Endometrium (tissue), 2 donors: ENCODE measurements at regions not wholly inside any gene's neighbourhood (a gene's known extent, or its start where the extent isn't known, plus 50 kb on each side); places are given as distances from the start of the nearest gene placed in this dataset.
"Not testable (repeated sequence)": the region's sequence is repeated elsewhere in the genome, so short reads cannot be mapped to it uniquely, and the experiment has no call there.

Source experiments
- FAIRE-seq: peaks from 2 replicates; lab custom pipeline; 2012; peaks lifted over from hg19 to GRCh38; lab: Jason Lieb, UNC
- donor health status: control.
- donor health status: control.

DNA sequence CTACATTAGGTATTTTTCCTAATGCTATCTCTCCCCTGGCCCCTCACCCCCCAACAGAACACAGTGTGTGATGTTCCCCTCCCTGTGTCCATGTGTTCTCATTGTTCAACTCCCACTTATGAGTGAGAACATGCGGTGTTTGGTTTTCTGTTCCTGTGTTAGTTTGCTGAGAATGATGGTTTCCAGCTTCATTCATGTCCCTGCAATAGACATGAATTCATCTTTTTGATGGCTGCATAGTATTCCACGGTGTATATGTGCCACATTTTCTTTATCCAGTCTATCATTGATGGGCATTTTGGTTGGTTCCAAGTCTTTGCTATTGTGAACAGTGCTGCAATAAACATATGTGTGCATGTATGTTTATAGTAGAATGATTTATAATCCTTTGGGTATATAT is 473.3 kb downstream of the TFEC start:
- not testable (repeated sequence) for FAIRE-seq

DNA sequence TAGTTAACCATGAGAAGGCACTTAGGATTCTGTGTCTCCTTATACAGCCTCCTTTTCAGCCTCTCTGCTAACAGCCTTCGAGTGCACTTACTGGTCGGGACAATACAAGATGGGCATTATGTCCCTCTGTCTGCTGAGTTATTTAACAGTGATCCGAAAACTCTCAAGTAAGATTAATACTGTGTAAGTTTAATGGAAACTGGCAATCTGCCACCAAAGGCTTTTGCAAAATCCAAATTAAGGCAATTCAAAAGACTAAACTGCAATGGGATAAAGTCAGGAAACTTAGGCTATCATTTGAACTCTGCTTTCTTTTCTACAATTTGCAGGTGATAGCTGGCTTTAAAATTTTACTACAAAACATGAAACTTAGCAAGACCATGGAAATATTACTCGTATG is 477.8 kb downstream of the TFEC start:
- no peak for FAIRE-seq

- no peak for FAIRE-seq
These were observed 480.7 kb downstream of the TFEC start for GRCh38 chr7:115549910-115550309.

GRCh38 chr7:115548756-115549155 is 481.8 kb downstream of the TFEC start:
- no peak for FAIRE-seq

DNA sequence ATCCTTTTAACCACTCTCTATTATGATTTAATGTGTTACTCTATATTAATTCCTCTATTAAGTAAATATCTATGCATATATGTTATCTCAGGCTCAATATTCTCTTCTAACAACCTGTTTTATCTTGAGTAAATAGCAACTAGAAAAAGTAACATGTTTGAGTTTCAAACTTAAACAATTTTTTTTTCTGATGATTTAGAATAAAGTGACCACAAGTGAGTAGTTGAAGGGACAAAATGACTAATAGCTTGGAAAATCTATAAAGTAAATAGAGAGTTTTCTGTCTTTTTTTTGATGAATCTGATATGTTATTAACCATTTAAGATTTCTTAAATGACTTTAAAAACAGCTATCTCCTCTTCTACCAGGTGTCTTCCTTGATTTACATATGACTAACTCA is 483.8 kb downstream of the TFEC start:
- no peak for FAIRE-seq

DNA sequence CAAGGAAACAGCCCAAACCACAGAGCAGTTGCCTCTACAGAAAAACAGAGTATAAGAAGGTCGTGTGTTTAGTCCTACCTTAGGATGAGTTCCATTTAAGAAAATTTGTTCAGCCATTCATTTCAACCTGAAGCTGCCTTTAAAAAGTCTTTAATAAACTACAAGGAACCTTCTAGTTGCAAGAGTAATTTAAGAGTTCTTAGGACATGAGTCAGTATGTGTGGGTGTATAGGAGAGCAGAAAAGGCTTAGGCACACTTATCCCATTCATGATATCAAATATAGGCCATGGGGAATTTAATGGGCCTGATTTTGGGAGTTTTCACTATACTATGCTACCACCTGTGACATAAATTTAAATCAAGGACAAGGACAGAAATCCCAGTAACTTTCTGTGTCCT is 496.8 kb downstream of the TFEC start:
- no peak for FAIRE-seq

- no peak for FAIRE-seq
These were observed 504.3 kb downstream of the TFEC start for GRCh38 chr7:115526278-115526677.

DNA sequence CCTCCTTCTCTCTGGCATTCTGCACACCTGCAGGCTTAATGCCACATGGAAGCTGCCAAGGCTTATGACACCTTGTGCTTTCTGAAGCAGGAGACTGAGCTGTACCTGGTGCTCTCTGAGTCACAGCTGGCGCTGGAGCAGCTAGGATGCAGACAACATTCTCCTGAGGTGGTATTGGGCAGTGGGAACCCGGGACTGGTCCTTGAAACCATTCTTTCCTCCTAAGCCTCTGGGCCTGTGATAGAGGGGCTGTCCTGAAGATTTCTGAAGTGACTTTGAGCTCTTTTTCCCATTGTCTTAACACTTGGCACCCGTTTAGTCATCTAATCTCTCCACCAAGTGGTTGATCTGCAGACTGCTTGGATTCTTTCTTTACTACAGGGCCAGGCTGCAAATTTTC is 508.4 kb downstream of the TFEC start:
- no peak for FAIRE-seq

- no peak for FAIRE-seq
These were observed 514.2 kb downstream of the TFEC start for GRCh38 chr7:115516341-115516740.

DNA sequence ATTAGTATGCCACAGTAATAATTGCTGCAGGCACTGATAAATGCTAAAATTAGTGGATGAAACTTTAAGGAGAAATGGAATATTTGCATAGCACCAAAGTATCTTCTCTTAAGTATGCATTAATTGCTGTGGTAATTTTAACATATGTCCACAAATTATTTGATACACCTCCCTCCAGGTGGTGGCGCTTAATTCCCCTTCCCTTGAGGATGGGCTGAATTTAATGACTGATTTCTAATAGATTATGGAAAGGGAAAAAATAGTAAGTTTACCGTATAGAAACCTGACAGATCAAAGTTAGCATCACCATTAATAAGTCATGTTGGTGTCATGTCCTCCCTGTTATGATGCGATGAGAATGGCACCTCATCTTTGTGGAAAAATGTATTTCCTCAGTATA is 519.2 kb downstream of the TFEC start:
- no peak for FAIRE-seq

DNA sequence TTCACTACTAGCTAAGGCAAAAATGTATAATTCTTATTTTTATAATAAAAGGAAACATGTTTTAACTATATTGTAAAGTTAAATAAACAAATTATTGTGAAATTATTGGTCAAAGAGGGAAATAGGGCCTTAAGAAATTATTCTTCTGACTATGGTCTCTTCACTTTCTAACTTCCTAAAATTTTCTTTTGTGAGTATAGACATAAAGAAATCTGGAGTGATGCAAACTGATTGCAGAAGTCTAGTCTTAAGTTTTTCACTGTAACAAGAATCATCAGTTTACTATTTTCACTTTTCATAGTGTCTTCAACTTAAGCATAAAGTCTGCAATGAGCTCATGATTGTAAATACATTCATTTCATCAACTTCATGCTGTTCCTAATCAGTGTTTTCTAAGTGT is 525.4 kb downstream of the TFEC start:
- no peak for FAIRE-seq

DNA sequence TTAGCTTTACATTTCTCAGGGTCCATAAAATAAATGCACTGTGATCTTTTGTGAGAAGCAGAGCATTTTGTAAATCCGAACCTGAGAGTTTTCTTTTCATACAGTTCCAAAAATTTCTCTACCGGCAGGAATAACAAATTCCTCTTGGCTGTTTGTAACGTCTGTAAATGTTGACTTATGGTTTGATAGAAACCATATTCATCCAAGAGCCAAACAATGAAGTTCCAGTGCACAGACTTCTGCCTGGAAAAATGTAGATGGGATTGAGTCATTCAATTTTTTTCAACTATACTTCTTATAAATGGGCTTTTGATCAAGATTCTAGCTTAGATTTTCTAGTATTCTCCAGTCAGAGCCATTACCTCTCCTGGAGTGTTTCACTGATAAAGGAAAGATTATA is 530.6 kb downstream of the TFEC start:
- FAIRE-seq, result no peak

- FAIRE-seq, result no peak
These were observed 534.6 kb downstream of the TFEC start for GRCh38 chr7:115496006-115496405.

DNA sequence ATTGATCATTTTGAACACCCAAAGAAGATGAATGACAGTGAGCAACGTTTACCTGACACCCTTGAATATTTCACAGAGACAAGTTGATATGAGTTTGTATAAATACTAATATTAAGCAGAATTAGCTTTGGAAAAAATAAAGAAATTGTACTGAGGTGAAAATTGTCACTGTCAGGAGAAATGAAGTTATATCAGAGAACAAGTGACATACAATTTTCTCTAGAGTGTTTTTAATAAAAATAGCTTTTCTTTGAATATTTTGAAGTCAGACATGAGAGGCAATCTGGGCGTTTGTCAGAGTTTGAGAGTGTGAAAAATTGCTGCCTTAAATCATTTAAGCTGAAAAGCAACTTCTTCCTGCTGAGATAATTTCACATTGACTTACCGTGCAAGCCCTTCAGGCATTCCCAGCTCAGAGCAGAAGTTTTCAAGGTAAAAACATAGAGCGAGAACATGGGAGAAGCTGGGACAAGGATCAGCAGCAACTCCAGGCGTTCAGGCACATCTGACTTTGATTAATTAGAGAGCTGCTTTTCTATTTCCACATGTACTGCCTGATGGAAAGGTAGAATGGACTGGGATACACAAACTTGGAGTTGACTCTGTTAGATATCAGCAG is 535.9 kb downstream of the TFEC start:
- no peak for FAIRE-seq

DNA sequence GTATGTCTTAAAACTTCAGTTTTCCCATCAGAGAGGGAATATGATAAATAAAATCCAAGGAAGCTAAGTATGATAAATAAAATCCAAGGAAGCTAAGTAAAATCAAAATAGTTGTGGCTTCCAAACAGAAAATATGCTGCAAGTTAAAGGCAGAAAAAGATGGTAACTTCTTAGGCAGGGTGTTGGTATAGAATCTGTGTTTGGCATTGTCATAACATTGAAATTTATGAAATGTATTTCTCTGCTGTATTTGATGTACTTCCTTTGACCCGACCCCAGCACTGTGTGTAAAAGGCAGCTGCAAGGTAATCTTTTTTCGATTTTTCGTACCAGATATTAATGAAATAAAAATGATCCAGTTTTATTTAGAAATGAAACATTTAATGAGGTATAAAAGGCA is 537.2 kb downstream of the TFEC start:
- FAIRE-seq, result no peak

- FAIRE-seq, result no peak
These were observed 538.7 kb downstream of the TFEC start for GRCh38 chr7:115491744-115492380.

- no peak for FAIRE-seq
These were observed 551.1 kb downstream of the TFEC start for GRCh38 chr7:115479448-115479847.

DNA sequence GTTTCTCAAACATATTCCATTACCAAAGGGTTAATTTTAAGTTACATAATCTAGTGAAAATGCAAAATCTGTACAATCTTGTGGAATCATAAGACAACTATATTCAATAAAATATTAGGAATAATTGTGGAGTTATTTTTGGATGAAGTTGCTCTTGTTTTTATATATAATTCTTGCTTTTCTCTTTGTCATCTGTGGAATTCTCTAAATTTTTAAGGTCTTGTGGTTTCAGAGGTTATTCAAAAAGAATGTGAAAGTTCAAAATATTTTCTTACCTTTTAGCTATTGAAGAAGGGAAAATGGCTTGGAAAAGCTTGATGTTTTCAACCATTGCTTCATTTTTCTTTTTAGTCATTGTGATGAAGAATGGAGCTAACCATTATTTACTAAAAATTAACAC is 552.1 kb downstream of the TFEC start:
- no peak for FAIRE-seq

DNA sequence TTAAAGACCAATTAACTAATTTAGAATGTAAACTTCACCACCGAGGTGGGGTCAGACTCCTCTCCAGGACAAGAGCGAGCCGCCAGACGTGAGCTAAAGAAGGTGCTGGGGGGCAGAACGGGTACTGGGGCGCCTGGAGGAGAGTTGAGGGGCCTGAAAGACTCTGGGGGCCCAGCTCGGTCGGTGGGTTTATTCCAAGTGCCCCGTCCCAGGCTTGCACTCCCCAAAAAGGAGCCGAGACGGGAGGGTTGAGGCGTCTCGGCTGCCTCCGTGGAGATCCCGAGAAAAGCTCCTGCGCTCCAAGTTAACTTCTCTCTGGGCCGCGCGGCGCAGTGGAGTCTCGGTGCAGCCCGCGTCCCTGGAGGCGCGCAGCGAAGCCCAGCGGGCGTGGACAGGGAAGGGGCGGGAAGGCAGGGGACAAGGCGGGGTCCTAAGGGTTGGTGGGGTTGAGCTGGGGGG is 553.3 kb downstream of the TFEC start:
- FAIRE-seq, result no peak

GRCh38 chr7:115476671-115477181 is 553.8 kb downstream of the TFEC start:
- FAIRE-seq, result no peak

DNA sequence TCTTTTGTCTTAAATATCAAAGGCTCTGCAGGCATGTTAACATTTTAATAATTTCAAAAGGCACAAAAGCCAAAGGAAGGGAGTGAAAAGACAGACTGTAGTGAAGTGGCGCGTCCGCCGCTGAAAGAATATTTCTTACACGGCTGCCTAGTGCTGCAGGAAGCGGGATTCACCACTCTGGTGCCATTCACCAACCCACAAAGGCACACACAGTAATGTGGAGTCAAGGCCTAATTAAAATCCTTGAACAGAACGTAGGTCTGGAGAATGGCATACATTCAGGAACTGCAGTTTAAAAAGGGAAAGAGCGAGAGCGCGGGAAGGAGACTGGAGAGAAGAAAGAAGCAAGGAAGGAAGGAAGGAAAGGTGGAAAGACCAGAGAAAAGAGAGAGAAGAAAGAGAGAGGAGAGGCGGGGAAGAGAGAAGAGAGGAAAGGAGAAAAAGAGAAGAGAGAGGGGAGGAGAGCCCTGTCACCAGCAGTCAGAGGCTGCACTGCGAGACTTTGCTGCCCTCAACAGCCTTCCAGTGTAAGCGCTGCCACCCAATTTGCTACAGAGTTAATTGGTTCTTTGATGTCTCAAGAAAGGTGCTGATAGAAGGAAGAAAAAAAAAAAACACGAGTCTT is 554.0 kb downstream of the MDFIC start:
- FAIRE-seq, result no peak

DNA sequence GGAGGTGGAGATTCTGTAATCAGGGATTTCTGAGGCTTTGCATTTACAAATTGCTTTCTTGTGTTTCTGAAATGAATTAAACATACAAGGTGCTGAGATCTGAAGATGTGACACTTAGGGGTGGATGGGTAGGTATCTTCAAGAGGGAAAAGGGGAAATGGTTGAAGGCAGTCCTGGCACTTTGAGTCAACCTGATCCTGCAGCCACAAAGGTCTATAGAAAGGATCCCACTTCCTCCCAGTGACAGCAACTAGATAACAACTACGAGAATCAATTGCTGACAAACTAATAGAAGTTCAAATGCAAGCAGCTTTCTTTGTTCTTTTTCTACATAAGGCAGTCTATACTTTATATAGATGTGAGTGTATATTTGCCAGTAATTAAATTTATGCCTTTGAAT is 553.3 kb downstream of the MDFIC start:
- no peak for FAIRE-seq

- no peak for FAIRE-seq
These were observed 552.2 kb downstream of the MDFIC start for GRCh38 chr7:115474137-115474536.

DNA sequence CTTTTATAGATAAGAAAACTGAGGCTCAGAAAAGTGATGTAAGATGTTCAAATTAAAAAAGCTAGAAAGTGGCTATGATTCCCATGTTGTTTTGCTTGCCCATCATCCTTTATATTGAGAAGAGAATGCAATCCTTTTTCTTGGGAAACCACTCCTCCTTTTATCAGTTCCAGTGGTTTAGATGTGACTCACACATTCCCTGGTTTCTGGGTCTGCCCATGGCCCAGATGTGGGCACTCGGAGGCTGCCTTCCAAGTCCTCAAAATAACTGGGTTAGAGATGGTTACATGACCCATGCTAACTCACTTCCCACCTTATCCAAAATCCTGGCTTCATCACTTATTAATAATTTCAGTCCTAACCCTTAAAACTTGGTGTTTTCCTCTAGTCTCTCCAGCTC is 550.0 kb downstream of the MDFIC start:
- no peak for FAIRE-seq
